ENCODE measurements at regions not wholly inside any gene's neighbourhood (a gene's known extent, or its start where the extent isn't known, plus 50 kb on each side); places are given as distances from the start of the nearest gene placed in this dataset.

DNA sequence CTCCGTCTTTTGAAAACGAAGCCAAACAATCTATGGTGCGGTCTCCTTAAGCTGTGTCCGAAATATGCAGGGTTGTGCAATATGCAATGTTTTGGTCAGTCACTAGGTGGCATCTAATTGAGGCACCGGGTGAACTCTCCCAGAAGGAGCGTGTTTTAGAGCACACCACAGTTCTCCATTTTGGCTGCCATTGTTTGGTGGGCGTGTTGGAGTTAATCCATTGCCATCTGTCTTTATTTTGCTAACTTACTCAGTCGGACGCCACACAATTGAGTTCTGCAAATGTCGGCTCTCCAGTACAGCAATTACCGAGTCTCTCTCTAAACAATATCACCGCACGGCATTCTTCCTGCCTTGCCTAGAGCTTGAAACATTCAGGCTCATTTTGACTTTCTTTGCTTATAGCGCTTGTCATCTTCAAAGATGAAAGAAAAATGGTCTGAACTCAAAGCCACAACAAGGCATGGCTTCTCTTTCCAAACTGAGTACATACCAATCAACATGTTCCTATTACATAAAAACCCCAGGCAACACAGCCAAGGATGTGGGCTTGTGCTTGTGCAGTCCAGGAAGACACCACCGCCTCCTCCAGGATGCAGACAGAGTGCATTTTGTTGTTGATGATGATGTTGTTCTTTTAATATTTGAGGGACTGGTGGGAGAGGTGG is 182.0 kb upstream of the SERP2 start:
- DNase-seq, result peak; percentile 42
- Histone ChIP-seq H3K4me3 (no peak overlapping the region), H3K27me3 (no peaks in the 10 kb centered on the region), H3K27ac (peak overlapping the region in 1 of 4 donors; percentile 7), H3K9me3 (no peaks in the 10 kb centered on the region), H3K36me3 (no peaks in the 10 kb centered on the region), H3K4me1 (no peaks in the 10 kb centered on the region)
- no peak for TF ChIP-seq POLR2A (IDR thresholded peaks at IDR 0.05)
- TF ChIP-seq EP300 (IDR thresholded peaks at IDR 0.05; ENCODE audit: low read depth), result no peak
- TF ChIP-seq, protein P1, sequence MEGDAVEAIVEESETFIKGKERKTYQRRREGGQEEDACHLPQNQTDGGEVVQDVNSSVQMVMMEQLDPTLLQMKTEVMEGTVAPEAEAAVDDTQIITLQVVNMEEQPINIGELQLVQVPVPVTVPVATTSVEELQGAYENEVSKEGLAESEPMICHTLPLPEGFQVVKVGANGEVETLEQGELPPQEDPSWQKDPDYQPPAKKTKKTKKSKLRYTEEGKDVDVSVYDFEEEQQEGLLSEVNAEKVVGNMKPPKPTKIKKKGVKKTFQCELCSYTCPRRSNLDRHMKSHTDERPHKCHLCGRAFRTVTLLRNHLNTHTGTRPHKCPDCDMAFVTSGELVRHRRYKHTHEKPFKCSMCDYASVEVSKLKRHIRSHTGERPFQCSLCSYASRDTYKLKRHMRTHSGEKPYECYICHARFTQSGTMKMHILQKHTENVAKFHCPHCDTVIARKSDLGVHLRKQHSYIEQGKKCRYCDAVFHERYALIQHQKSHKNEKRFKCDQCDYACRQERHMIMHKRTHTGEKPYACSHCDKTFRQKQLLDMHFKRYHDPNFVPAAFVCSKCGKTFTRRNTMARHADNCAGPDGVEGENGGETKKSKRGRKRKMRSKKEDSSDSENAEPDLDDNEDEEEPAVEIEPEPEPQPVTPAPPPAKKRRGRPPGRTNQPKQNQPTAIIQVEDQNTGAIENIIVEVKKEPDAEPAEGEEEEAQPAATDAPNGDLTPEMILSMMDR (IDR thresholded peaks at IDR 0.05), result peak; percentile 59 to 87 (median 73)
- TF ChIP-seq POLR2AphosphoS5 (IDR thresholded peaks at IDR 0.05), result peak in 1 of 3 donors; percentile 51
- intact Hi-C loops (cut with DNase I; ENCODE audit: low total_unique reads) (no loop called here), in situ Hi-C loops (cut with MboI; ENCODE audit: low pct_ligation_motif_present in 1 of 4, low pct_unique_long_range_greater_than_20kb in 1 of 4, low sequenced_read_pairs in 3 of 4) (loop anchor here in 3 of 4 donors (25.0 kb wide), 2 partner anchors 246 to 279 kb away; no protein-coding TSS in a partner anchor)
- 66 to 82% methylated on average over 6 to 15 of the region's 15 CpGs for WGBS, 2 donors (ENCODE audit: low coverage in 1 of 2)

DNA sequence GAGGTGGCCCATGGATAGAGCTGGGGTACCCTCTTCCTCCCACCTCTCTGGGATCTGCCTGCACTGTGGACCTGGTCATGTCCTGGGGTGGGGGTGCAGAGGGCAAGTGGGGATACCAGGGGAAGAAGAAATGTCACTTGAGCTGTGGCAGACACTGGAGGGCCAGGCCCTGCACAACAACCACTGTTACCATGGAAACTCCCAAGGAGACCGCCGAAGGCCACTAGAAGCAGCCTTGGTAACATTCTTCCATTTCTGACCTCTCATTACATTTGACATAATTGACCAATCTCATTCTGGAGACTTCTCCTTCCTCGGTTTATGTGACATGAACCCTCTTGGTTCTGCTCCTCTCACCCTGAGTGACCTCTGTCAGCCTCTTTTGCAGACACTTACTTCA is 179.9 kb upstream of the SERP2 start:
- H3K27me3 ChIP-seq, result no peaks in the 10 kb centered on the region
- intact Hi-C loops (cut with DNase I; ENCODE audit: low total_unique reads), result no loop called here
- in situ Hi-C loops (cut with MboI; ENCODE audit: low pct_ligation_motif_present in 1 of 4, low pct_unique_long_range_greater_than_20kb in 1 of 4, low sequenced_read_pairs in 3 of 4), result loop anchor here in 3 of 4 donors (25.0 kb wide), 2 partner anchors 244 to 281 kb away; no protein-coding TSS in a partner anchor
- H3K4me1 ChIP-seq, result no peaks in the 10 kb centered on the region
- WGBS, 2 donors (ENCODE audit: low coverage in 1 of 2), result 90% methylated on average over 3 of the region's 3 CpGs; no CpG with 5 or more reads in 1 of the 2 donors
- no peaks in the 10 kb centered on the region for H3K9me3 ChIP-seq
- H3K4me3 ChIP-seq, result no peak overlapping the region
- TF ChIP-seq POLR2A (IDR thresholded peaks at IDR 0.05) (no peak), EP300 (IDR thresholded peaks at IDR 0.05; ENCODE audit: low read depth) (no peak), POLR2AphosphoS5 (IDR thresholded peaks at IDR 0.05) (no peak)
- TF ChIP-seq, protein P1 (IDR thresholded peaks at IDR 0.05), result no peak
- H3K27ac ChIP-seq, result no peak overlapping the region
- H3K36me3 ChIP-seq, result no peaks in the 10 kb centered on the region
- no peak for DNase-seq

DNA sequence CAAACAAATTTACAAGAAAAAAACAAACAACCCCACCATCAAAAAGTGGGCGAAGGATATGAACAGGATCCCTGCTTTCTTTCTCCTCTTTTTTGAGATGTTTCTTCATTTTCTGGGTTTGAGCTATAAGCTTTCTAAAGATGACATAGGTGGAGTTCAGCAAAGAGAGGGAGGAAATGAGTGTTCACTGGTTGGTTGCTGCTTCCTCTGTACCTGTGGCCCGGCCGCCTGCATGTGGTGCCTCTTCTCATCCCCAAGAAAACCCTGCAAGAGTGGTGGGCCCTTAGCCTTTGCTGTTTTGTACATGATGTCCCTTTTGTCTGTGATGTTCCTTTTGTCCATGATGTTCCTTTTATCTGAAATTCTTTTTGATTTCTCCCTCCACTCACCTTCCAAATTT is 178.4 kb upstream of the SERP2 start:
- Histone ChIP-seq H3K4me3 (no peak overlapping the region), H3K36me3 (no peaks in the 10 kb centered on the region), H3K27ac (no peak overlapping the region), H3K9me3 (no peaks in the 10 kb centered on the region), H3K4me1 (no peaks in the 10 kb centered on the region), H3K27me3 (no peaks in the 10 kb centered on the region)
- no peak for TF ChIP-seq POLR2A (IDR thresholded peaks at IDR 0.05)
- no peak for TF ChIP-seq POLR2AphosphoS5 (IDR thresholded peaks at IDR 0.05)
- no peak for TF ChIP-seq EP300 (IDR thresholded peaks at IDR 0.05; ENCODE audit: low read depth)
- TF ChIP-seq, protein P1 (IDR thresholded peaks at IDR 0.05), result no peak
- no peak for DNase-seq
- 74 to 93% methylated on average over 2 to 3 of the region's 3 CpGs for WGBS, 2 donors (ENCODE audit: low coverage in 1 of 2)
- intact Hi-C loops (cut with DNase I; ENCODE audit: low total_unique reads) (no loop called here), in situ Hi-C loops (cut with MboI; ENCODE audit: low pct_ligation_motif_present in 1 of 4, low pct_unique_long_range_greater_than_20kb in 1 of 4, low sequenced_read_pairs in 3 of 4) (loop anchor here in 3 of 4 donors (25.0 kb wide), 2 partner anchors 242 to 283 kb away; no protein-coding TSS in a partner anchor)

DNA sequence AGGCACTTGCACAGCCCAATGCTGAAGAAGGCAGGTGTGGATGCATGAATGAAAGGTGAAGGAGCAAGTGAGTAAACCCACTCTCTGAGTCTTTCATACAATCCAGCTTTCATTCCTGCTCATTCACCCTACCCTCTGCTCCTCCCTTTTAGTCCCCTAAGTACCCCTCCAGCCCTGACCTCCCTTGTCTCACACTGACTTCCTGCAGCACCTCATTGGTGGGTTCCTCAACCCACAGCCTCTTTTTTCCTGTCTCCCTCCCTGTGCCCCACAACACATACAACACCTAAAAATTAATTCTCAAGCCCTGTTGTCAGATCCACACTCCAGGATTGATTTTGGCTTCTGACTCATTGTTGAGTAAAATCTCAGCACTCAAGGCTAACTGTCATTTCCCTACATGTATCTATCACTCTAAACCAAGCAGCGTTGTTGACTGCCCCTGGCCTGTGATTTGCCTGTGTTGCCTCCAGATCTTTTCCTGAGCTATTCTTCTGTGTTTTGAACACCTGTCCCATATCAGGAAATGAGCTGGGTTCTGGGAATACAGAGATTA is 177.3 kb upstream of the SERP2 start:
- Histone ChIP-seq H3K36me3 (no peaks in the 10 kb centered on the region), H3K4me3 (no peak overlapping the region), H3K4me1 (no peaks in the 10 kb centered on the region), H3K27ac (no peak overlapping the region), H3K27me3 (no peaks in the 10 kb centered on the region), H3K9me3 (no peaks in the 10 kb centered on the region)
- in situ Hi-C loops (cut with MboI; ENCODE audit: low pct_ligation_motif_present in 1 of 4, low pct_unique_long_range_greater_than_20kb in 1 of 4, low sequenced_read_pairs in 3 of 4), result loop anchor here in 3 of 4 donors (25.0 kb wide), 2 partner anchors 241 to 284 kb away; no protein-coding TSS in a partner anchor
- TF ChIP-seq POLR2A (IDR thresholded peaks at IDR 0.05), result no peak
- intact Hi-C loops (cut with DNase I; ENCODE audit: low total_unique reads), result no loop called here
- 62% methylated on average over 1 of the region's 1 CpG; no CpG with 5 or more reads in 1 of the 2 donors for WGBS, 2 donors (ENCODE audit: low coverage in 1 of 2)
- no peak for DNase-seq

Data from transverse colon (tissue), 4 donors.